Ovary (tissue), 3 donors: ENCODE measurements at regions not wholly inside any gene's neighbourhood (a gene's known extent, or its start where the extent isn't known, plus 50 kb on each side); places are given as distances from the start of the nearest gene placed in this dataset.
"Not testable (repeated sequence)": the region's sequence is repeated elsewhere in the genome, so short reads cannot be mapped to it uniquely, and the experiment has no call there.

ENCODE experiments used
- CTCF ChIP-seq, 3 donors: fragments of 450-650 bp in 2 of 3; fragments of 200-600 bp in 1 of 3; IDR thresholded peaks; one replicate each; pipeline versions ENCODE4 v1.5.1 to v1.8.0; 2016 to 2022; ENCODE audit warnings: antibody characterized with exemption in 3 of 3, mild to moderate bottlenecking in 1 of 3
- EP300 ChIP-seq: sonication (generic); formaldehyde crosslinking; IDR thresholded peaks from one replicate; pipeline ENCODE4 v1.6.1; 2017; ENCODE audit warnings: antibody characterized with exemption
- POLR2A ChIP-seq: fragments of 450-650 bp; IDR thresholded peaks from one replicate; pipeline ENCODE4 v1.6.1; 2017; ENCODE audit warnings: antibody characterized with exemption, mild to moderate bottlenecking, moderate library complexity
- donor health status: DM: no; HTN: no; CAD: no.

- not testable (repeated sequence) for TF ChIP-seq CTCF (IDR thresholded peaks at IDR 0.05); EP300; POLR2A
Measured at GRCh38 chr1:143904622-143904979, 67.2 kb downstream of the FAM72C start.
